ENCODE measurements at regions not wholly inside any gene's neighbourhood (a gene's known extent, or its start where the extent isn't known, plus 50 kb on each side); places are given as distances from the start of the nearest gene placed in this dataset.
"Not testable (repeated sequence)": the region's sequence is repeated elsewhere in the genome, so short reads cannot be mapped to it uniquely, and the experiment has no call there.

- no peak for DNase-seq
These were observed 50.3 kb upstream of the KYNU start for GRCh38 chr2:142827170-142827569.

- DNase-seq = no peak
These were observed 51.6 kb upstream of the KYNU start for GRCh38 chr2:142825861-142826260.

GRCh38 chr2:142824756-142825155 lies 52.7 kb upstream of the KYNU start:
- DNase-seq = no peak

- no peak for DNase-seq
These were observed 55.3 kb upstream of the KYNU start for GRCh38 chr2:142822190-142822589.

GRCh38 chr2:142819411-142819810 lies 58.1 kb upstream of the KYNU start:
- DNase-seq = no peak

- DNase-seq = no peak
These were observed 62.1 kb upstream of the KYNU start for GRCh38 chr2:142815375-142815774.

- no peak for DNase-seq
These were observed 63.3 kb upstream of the KYNU start for GRCh38 chr2:142813830-142814829.

- DNase-seq = not testable (repeated sequence)
These were observed 65.8 kb upstream of the KYNU start for GRCh38 chr2:142811644-142812043.

GRCh38 chr2:142805244-142805643 lies 72.2 kb upstream of the KYNU start:
- DNase-seq = no peak

- no peak for DNase-seq
These were observed 74.3 kb upstream of the KYNU start for GRCh38 chr2:142803158-142803557.

GRCh38 chr2:142796588-142796987 lies 80.9 kb upstream of the KYNU start:
- DNase-seq = no peak

GRCh38 chr2:142796161-142796560 lies 81.3 kb upstream of the KYNU start:
- DNase-seq = no peak

- DNase-seq = no peak
These were observed 82.6 kb upstream of the KYNU start for GRCh38 chr2:142794850-142795249.

GRCh38 chr2:142792328-142792727 lies 85.1 kb upstream of the KYNU start:
- not testable (repeated sequence) for DNase-seq

- no peak for DNase-seq
These were observed 86.1 kb upstream of the KYNU start for GRCh38 chr2:142791335-142791734.

GRCh38 chr2:142786918-142787702 lies 90.4 kb upstream of the KYNU start:
- no peak for DNase-seq

- DNase-seq = no peak
These were observed 94.5 kb upstream of the KYNU start for GRCh38 chr2:142782942-142783443.

- DNase-seq = no peak
These were observed 96.3 kb upstream of the KYNU start for GRCh38 chr2:142781146-142781545.

- no peak for DNase-seq
These were observed 99.2 kb upstream of the KYNU start for GRCh38 chr2:142778289-142778688.

- no peak for DNase-seq
These were observed 99.7 kb upstream of the KYNU start for GRCh38 chr2:142777742-142778141.

GRCh38 chr2:142769761-142770160 lies 107.7 kb upstream of the KYNU start:
- DNase-seq = no peak

- no peak for DNase-seq
These were observed 109.6 kb upstream of the KYNU start for GRCh38 chr2:142767847-142768246.

- DNase-seq = no peak
These were observed 118.5 kb upstream of the KYNU start for GRCh38 chr2:142758973-142759372.

- no peak for DNase-seq
These were observed 120.4 kb upstream of the KYNU start for GRCh38 chr2:142757111-142757510.
